Smooth muscle cell (in vitro differentiated cells): ENCODE measurements at regions not wholly inside any gene's neighbourhood (a gene's known extent, or its start where the extent isn't known, plus 50 kb on each side); places are given as distances from the start of the nearest gene placed in this dataset.

ENCODE experiments used
- DNase-seq: peaks from one replicate; lab custom pipeline; 2025; ENCODE audit not compliant: unreplicated experiment; lab: John Stamatoyannopoulos, UW
- H2AFZ ChIP-seq: fragments of 200-600 bp; sonication (generic); 2 replicates; pipeline ENCODE4 v1.6.0; 2016; ENCODE audit warnings: antibody characterized with exemption, low read depth, mild to moderate bottlenecking
- H3F3A ChIP-seq: fragments of 200-600 bp; sonication (generic); 2 replicates; pipeline ENCODE4 v1.6.0; 2017; ENCODE audit warnings: antibody characterized with exemption, low read depth
- H3K27ac ChIP-seq: fragments of 200-600 bp; sonication (generic); 2 replicates; pipeline ENCODE4 v1.5.1; 2016; ENCODE audit warnings: low read depth, mild to moderate bottlenecking
- H3K27me3 ChIP-seq: fragments of 200-600 bp; sonication (generic); 2 replicates; pipeline ENCODE4 v1.6.1; 2016; ENCODE audit warnings: low read depth, mild to moderate bottlenecking
- H3K36me3 ChIP-seq: fragments of 200-600 bp; sonication (generic); 2 replicates; pipeline ENCODE4 v1.5.1; 2016; ENCODE audit warnings: low read depth
- H3K4me1 ChIP-seq: fragments of 200-600 bp; sonication (generic); 2 replicates; pipeline ENCODE4 v1.5.1; 2016; ENCODE audit warnings: low read depth
- H3K4me2 ChIP-seq: fragments of 200-600 bp; sonication (generic); 2 replicates; pipeline ENCODE4 v1.6.0; 2016; ENCODE audit warnings: mild to moderate bottlenecking
- H3K4me3 ChIP-seq: fragments of 200-600 bp; sonication (generic); 2 replicates; pipeline ENCODE4 v1.5.1; 2016; ENCODE audit warnings: mild to moderate bottlenecking
- H3K79me2 ChIP-seq: fragments of 200-600 bp; sonication (generic); 2 replicates; pipeline ENCODE4 v1.6.0; 2016; ENCODE audit warnings: low read depth, mild to moderate bottlenecking
- H3K9ac ChIP-seq: fragments of 200-600 bp; sonication (generic); 2 replicates; pipeline ENCODE4 v1.6.0; 2016; ENCODE audit warnings: low read depth
- H3K9me3 ChIP-seq: fragments of 200-600 bp; sonication (generic); replicated peaks from 2 replicates; pipeline ENCODE4 v1.5.1; 2016; ENCODE audit warnings: low read depth
- H4K20me1 ChIP-seq: fragments of 200-600 bp; sonication (generic); 2 replicates; pipeline ENCODE4 v1.6.0; 2016; ENCODE audit warnings: low read depth
- WGBS: methylation state at CpG from one replicate; pipeline ENCODE4 v1.1.7; 2016; ENCODE audit warnings: low lambda C conversion rate; 5-methylcytosine and 5-hydroxymethylcytosine counted together
- TF ChIP-seq, protein P1 (sequence below): fragments of 200-600 bp; sonication (generic); IDR thresholded peaks from 2 replicates; pipeline ENCODE4 v1.5.1; 2017; ENCODE audit warnings: borderline replicate concordance, mild to moderate bottlenecking, antibody characterized with exemption; ENCODE audit not compliant: insufficient read depth, poor library complexity, severe bottlenecking

DNA sequence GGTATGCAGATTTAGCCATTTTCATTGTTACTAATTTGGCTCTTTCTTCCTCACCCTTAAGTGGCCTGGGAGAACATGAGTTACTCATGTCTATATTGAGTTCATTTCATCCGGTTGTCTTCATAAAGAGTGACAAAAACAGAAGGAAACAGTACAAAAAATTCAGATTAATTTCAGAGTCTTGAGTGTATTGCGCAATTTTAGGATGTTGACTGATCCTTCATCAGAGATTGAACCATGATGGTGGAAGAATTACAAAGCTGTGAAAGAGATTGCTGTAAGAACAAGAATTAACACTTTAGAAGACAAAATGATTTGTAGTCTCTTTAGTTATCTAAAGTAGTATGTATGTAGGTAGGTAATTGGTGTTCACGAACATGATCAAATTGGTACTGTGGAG lies 194.0 kb upstream of the PPP1R3A start:
- H3K36me3 ChIP-seq, result no peaks in the 10 kb centered on the region
- H3K27me3 ChIP-seq, result no peaks in the 10 kb centered on the region
- TF ChIP-seq, protein P1, sequence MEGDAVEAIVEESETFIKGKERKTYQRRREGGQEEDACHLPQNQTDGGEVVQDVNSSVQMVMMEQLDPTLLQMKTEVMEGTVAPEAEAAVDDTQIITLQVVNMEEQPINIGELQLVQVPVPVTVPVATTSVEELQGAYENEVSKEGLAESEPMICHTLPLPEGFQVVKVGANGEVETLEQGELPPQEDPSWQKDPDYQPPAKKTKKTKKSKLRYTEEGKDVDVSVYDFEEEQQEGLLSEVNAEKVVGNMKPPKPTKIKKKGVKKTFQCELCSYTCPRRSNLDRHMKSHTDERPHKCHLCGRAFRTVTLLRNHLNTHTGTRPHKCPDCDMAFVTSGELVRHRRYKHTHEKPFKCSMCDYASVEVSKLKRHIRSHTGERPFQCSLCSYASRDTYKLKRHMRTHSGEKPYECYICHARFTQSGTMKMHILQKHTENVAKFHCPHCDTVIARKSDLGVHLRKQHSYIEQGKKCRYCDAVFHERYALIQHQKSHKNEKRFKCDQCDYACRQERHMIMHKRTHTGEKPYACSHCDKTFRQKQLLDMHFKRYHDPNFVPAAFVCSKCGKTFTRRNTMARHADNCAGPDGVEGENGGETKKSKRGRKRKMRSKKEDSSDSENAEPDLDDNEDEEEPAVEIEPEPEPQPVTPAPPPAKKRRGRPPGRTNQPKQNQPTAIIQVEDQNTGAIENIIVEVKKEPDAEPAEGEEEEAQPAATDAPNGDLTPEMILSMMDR, result no peak
- no peak overlapping the region for H3K9ac ChIP-seq
- DNase-seq, result no peak
- no peak overlapping the region for H3K27ac ChIP-seq
- H3K4me2 ChIP-seq, result peak overlapping the region; percentile 24
- no peaks in the 10 kb centered on the region for H3K4me1 ChIP-seq
- H2AFZ ChIP-seq, result no peak overlapping the region
- no peaks in the 10 kb centered on the region for H4K20me1 ChIP-seq
- no peaks in the 10 kb centered on the region for H3K9me3 ChIP-seq
- no peaks in the 10 kb centered on the region for H3K79me2 ChIP-seq
- 92% methylated on average over 3 of the region's 3 CpGs for WGBS
- H3F3A ChIP-seq, result no peaks in the 10 kb centered on the region
- H3K4me3 ChIP-seq, result no peak overlapping the region

DNA sequence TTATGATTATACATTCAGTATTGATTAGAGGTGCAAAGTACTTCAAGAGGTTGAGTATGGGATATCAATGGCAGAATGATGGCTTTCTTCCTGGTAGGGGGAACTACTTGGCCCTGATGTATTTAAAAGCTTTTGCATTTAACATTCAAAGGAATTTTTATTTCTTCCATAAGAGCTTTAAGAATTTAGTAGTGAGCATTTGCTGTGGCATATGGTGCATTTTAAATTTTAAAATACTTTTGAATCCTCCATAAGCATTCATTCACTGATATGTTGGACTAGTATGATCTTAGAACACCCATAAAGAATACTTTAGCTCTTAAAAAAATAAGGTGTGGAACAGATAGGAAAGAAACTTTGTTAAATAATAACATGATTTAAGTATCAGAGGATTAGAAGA lies 191.9 kb upstream of the PPP1R3A start:
- Histone ChIP-seq H3K4me3 (no peak overlapping the region), H4K20me1 (no peaks in the 10 kb centered on the region), H3K9ac (no peak overlapping the region), H3K27ac (no peak overlapping the region), H3F3A (no peaks in the 10 kb centered on the region), H3K79me2 (no peaks in the 10 kb centered on the region), H3K4me1 (no peaks in the 10 kb centered on the region), H3K27me3 (no peaks in the 10 kb centered on the region), H3K36me3 (no peaks in the 10 kb centered on the region), H3K9me3 (no peaks in the 10 kb centered on the region), H3K4me2 (no peak overlapping the region), H2AFZ (no peak overlapping the region)
- no peak for DNase-seq
- TF ChIP-seq, protein P1, result no peak

DNA sequence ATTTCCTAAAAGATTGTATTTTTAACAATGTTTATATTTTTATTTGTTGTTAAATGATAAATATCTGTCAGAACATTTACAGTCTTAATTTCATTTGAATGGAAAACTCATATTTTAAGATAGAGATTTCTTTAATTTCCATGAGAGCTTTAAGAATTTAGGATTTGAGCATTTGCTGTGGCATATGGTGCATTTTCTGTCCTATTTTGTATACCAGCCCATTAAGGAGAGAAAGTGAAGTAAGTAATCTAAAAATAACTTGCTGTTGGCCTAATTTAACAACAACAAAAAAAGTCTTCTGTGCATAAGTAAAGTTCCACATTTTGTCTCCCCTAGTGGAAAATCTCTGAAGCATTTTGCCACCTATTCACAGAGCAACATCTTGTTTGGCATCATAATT lies 190.9 kb upstream of the PPP1R3A start:
- Histone ChIP-seq H3F3A (no peaks in the 10 kb centered on the region), H3K36me3 (no peaks in the 10 kb centered on the region), H3K27ac (no peak overlapping the region), H2AFZ (no peak overlapping the region), H3K79me2 (no peaks in the 10 kb centered on the region), H3K4me2 (no peak overlapping the region), H4K20me1 (no peaks in the 10 kb centered on the region), H3K4me3 (no peak overlapping the region), H3K27me3 (no peaks in the 10 kb centered on the region), H3K9me3 (no peaks in the 10 kb centered on the region), H3K4me1 (no peaks in the 10 kb centered on the region), H3K9ac (no peak overlapping the region)
- TF ChIP-seq, protein P1, result no peak
- no peak for DNase-seq

DNA sequence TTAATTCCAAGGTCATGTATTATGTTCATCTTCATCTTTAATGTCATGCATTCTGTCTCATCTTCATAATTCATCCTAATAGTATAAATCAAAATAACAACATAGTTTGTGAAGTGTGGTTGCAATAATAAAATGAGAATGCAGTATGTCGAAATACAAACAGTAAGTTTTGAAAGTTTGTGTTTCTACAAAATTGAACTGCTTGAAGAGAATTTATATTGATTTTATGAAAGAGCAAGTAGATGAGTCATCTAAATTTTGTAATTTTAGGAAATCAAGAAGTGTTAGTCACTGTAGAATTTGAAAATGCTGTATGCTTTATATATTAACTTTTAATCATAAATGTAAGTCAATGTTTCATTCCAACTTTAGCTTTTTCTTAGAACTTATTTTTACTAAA lies 190.5 kb upstream of the PPP1R3A start:
- H3K4me2 ChIP-seq, result no peak overlapping the region
- H4K20me1 ChIP-seq, result no peaks in the 10 kb centered on the region
- no peak overlapping the region for H3K27ac ChIP-seq
- no peak for DNase-seq
- WGBS, result 97% methylated on average over 1 of the region's 1 CpG
- no peak overlapping the region for H3K4me3 ChIP-seq
- H3K9me3 ChIP-seq, result no peaks in the 10 kb centered on the region
- no peaks in the 10 kb centered on the region for H3K36me3 ChIP-seq
- H3K9ac ChIP-seq, result no peak overlapping the region
- no peaks in the 10 kb centered on the region for H3K27me3 ChIP-seq
- no peaks in the 10 kb centered on the region for H3K4me1 ChIP-seq
- H3F3A ChIP-seq, result no peaks in the 10 kb centered on the region
- H2AFZ ChIP-seq, result no peak overlapping the region
- no peaks in the 10 kb centered on the region for H3K79me2 ChIP-seq
- TF ChIP-seq, protein P1, result no peak
